ENCODE measurements at regions not wholly inside any gene's neighbourhood (a gene's known extent, or its start where the extent isn't known, plus 50 kb on each side); places are given as distances from the start of the nearest gene placed in this dataset.

DNA sequence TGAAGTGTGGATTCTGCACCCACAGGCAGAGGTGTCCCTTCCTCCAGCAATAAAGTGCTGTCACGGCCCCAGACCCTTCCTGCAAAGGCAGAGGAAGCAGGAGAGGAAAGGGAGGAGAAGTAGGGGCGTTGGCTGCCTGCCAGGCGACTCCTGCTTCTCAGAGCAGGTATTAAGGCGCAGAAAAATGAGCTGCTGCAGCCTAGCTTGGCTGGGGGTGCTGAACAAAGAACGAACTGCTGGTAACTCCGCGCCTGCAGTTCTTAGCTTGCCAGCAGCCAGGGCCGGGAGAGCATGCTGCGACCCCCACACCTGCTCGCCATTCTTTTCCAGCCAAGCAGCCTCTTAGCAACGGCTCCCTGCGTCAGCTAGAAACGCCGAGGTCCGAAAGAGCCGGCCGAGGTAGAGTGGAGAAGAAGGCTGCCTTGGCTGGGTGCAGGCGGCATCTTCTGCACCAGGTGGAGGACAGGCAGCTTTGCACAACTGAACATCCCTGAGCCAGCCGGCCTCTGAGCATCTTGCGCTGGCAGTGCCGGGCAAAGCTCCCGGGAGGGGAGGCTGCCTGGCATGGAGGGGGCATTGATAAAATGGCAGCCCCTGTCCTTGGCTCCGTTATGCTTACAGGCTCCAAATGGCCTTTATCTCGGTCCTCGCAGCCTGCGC is 296.0 kb downstream of the MEX3B start:
- TF ChIP-seq EP300 (IDR thresholded peaks at IDR 0.05; ENCODE audit: low read depth) = no peak
- no peak for TF ChIP-seq POLR2AphosphoS5 (IDR thresholded peaks at IDR 0.05)

Measured in transverse colon (tissue), 3 donors.